OCI-LY7 (cell line): ENCODE measurements at regions not wholly inside any gene's neighbourhood (a gene's known extent, or its start where the extent isn't known, plus 50 kb on each side); places are given as distances from the start of the nearest gene placed in this dataset.

ENCODE experiments used
- BruUV-seq: library from RNA; stranded (reverse); fragments of 400-500 nt; replicated peaks from 2 replicates; lab custom pipeline; 2021; lab: Mats Ljungman, UMichigan
- CTCF ChIA-PET: fragments of 300-600 bp; sonication (Branson Sonifier 250); formaldehyde crosslinking; loops from one replicate; lab custom pipeline; 2022; ENCODE audit warnings: antibody characterized with exemption; ENCODE audit not compliant: unreplicated experiment; lab: Charles Lee
- POLR2A ChIA-PET: fragments of 300-600 bp; sonication (Branson Sonifier 250); formaldehyde crosslinking; loops from one replicate; lab custom pipeline; 2022; ENCODE audit warnings: antibody characterized with exemption; lab: Charles Lee
- DNase-seq: peaks from one replicate; pipeline ENCODE4 v3.0.0-alpha.2; 2015; ENCODE audit warnings: low spot score
- H2AFZ ChIP-seq: fragments of 200-600 bp; sonication (generic), shearing (Covaris generic); 2 replicates; pipeline ENCODE4 v1.6.1; 2014; ENCODE audit warnings: mild to moderate bottlenecking, antibody characterized with exemption, low read length, moderate library complexity
- H3K27ac ChIP-seq: fragments of 200-600 bp; sonication (generic); 2 replicates; pipeline ENCODE4 v1.5.1; 2014; ENCODE audit warnings: mixed run types, low read depth, mild to moderate bottlenecking, moderate library complexity, low read length, inconsistent platforms; ENCODE audit not compliant: poor library complexity, severe bottlenecking
- H3K36me3 ChIP-seq: fragments of 200-600 bp; sonication (generic); 2 replicates; pipeline ENCODE4 v1.6.1; 2014; ENCODE audit warnings: mild to moderate bottlenecking, antibody characterized with exemption, low read length, moderate library complexity, mixed read lengths; ENCODE audit not compliant: insufficient read depth
- H3K4me1 ChIP-seq: fragments of 200-600 bp; sonication (generic); 2 replicates; pipeline ENCODE4 v1.5.1; 2014; ENCODE audit warnings: mild to moderate bottlenecking, low read length; ENCODE audit not compliant: insufficient read depth, poor library complexity, severe bottlenecking
- H3K4me2 ChIP-seq: fragments of 200-600 bp; sonication (generic); 2 replicates; pipeline ENCODE4 v1.6.1; 2014; ENCODE audit warnings: mild to moderate bottlenecking, low read length
- H3K4me3 ChIP-seq: fragments of 200-600 bp; sonication (generic); 2 replicates; pipeline ENCODE4 v1.5.1; 2014; ENCODE audit warnings: mild to moderate bottlenecking, low read depth, low read length; ENCODE audit not compliant: poor library complexity, severe bottlenecking
- H3K79me2 ChIP-seq: fragments of 200-600 bp; sonication (generic); 2 replicates; pipeline ENCODE4 v1.6.1; 2016; ENCODE audit warnings: low read depth, mild to moderate bottlenecking, low read length, moderate library complexity, mixed read lengths; ENCODE audit not compliant: insufficient read depth
- H3K9me2 ChIP-seq: fragments of 200-600 bp; sonication (generic); 2 replicates; pipeline ENCODE4 v1.6.1; 2016; ENCODE audit warnings: mild to moderate bottlenecking, low read length, mixed read lengths; ENCODE audit not compliant: insufficient read depth
- H3K9me3 ChIP-seq: fragments of 200-600 bp; sonication (generic); 2 replicates; pipeline ENCODE4 v1.6.1; 2014; ENCODE audit warnings: mild to moderate bottlenecking, mixed run types, low read length, mixed read lengths
- H4K20me1 ChIP-seq: fragments of 200-600 bp; sonication (generic); 2 replicates; pipeline ENCODE4 v1.6.1; 2014; ENCODE audit warnings: mild to moderate bottlenecking, antibody characterized with exemption, low read length, moderate library complexity, mixed read lengths; ENCODE audit not compliant: insufficient read depth
- CTCF ChIP-seq: fragments of 200-600 bp; sonication (generic); conservative IDR thresholded peaks from 2 replicates; pipeline ENCODE4 v1.5.1; 2014; ENCODE audit warnings: mild to moderate bottlenecking, antibody characterized with exemption, low read length, moderate library complexity, mixed read lengths
- EZH2phosphoT487 ChIP-seq: fragments of 200-600 bp; sonication (generic); IDR thresholded peaks from 2 replicates; pipeline ENCODE4 v1.6.1; 2018; ENCODE audit warnings: low read depth, borderline replicate concordance, mild to moderate bottlenecking, mixed run types, antibody characterized with exemption, low read length, moderate library complexity, mixed read lengths
- intact Hi-C: fragments of 100-400 bp; cut with micrococcal nuclease; formaldehyde crosslinking; loops from one replicate; pipeline ENCODE4 v1.10.0; 2022; ENCODE audit not compliant: unreplicated experiment

GRCh38 chr6:77324866-77325265 is 138.4 kb downstream of the HTR1B start:
- Histone ChIP-seq H2AFZ (no peak overlapping the region), H3K27ac (no peak overlapping the region), H3K36me3 (no peaks in the 10 kb centered on the region), H3K9me2 (no peaks in the 10 kb centered on the region), H3K4me3 (no peak overlapping the region), H4K20me1 (no peaks in the 10 kb centered on the region), H3K4me1 (no peaks in the 10 kb centered on the region), H3K4me2 (no peak overlapping the region), H3K79me2 (no peaks in the 10 kb centered on the region), H3K9me3 (no peaks in the 10 kb centered on the region)
- TF ChIP-seq EZH2phosphoT487 (no peak), CTCF (no peak)
- no TSS peak for BruUV-seq
- ChIA-PET CTCF (no interaction called here), POLR2A (no interaction called here)
- DNase-seq, result no peak
- intact Hi-C loops, result no loop called here

DNA sequence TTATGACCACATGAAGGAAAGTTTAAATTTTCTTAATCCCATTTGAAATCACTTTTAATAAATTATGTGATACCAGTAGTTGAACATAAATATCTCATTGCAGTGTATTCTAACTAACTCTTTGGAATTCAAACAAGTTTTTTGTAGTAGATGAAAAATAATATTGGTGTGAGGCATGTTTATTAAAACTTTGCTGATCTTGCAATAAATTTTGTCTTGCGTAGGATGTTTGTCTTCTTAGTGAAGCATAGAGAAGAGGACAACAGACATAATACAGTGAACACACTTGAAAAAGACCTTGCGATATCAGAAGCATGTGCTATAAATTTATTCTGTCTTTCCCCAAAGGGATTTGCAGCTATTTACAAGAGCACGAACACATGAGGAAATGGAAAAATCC is 140.7 kb downstream of the HTR1B start:
- no peaks in the 10 kb centered on the region for H3K9me3 ChIP-seq
- no peaks in the 10 kb centered on the region for H3K36me3 ChIP-seq
- BruUV-seq, result no TSS peak
- no peaks in the 10 kb centered on the region for H3K9me2 ChIP-seq
- intact Hi-C loops, result no loop called here
- no peaks in the 10 kb centered on the region for H3K4me1 ChIP-seq
- H3K27ac ChIP-seq, result no peak overlapping the region
- CTCF ChIA-PET, result no interaction called here
- no peaks in the 10 kb centered on the region for H4K20me1 ChIP-seq
- POLR2A ChIA-PET, result no interaction called here
- H3K4me3 ChIP-seq, result no peak overlapping the region
- no peaks in the 10 kb centered on the region for H3K79me2 ChIP-seq
- H3K4me2 ChIP-seq, result no peak overlapping the region
- H2AFZ ChIP-seq, result no peak overlapping the region
- no peak for TF ChIP-seq CTCF
- no peak for TF ChIP-seq EZH2phosphoT487
- no peak for DNase-seq

GRCh38 chr6:77318256-77318655 is 145.0 kb downstream of the HTR1B start:
- H3K4me1 ChIP-seq, result no peaks in the 10 kb centered on the region
- no peak overlapping the region for H3K4me3 ChIP-seq
- no peaks in the 10 kb centered on the region for H3K79me2 ChIP-seq
- no peaks in the 10 kb centered on the region for H3K36me3 ChIP-seq
- no peak for TF ChIP-seq EZH2phosphoT487
- no peak for TF ChIP-seq CTCF
- no peak overlapping the region for H2AFZ ChIP-seq
- H3K9me3 ChIP-seq, result no peaks in the 10 kb centered on the region
- H4K20me1 ChIP-seq, result no peaks in the 10 kb centered on the region
- no peak for DNase-seq
- POLR2A ChIA-PET, result no interaction called here
- no peak overlapping the region for H3K27ac ChIP-seq
- no TSS peak for BruUV-seq
- H3K4me2 ChIP-seq, result no peak overlapping the region
- no peaks in the 10 kb centered on the region for H3K9me2 ChIP-seq
- CTCF ChIA-PET, result no interaction called here
- intact Hi-C loops, result no loop called here
